GM10847 (cell line): ENCODE measurements at regions not wholly inside any gene's neighbourhood (a gene's known extent, or its start where the extent isn't known, plus 50 kb on each side); places are given as distances from the start of the nearest gene placed in this dataset.

Experiments
- POLR2A ChIP-seq: IDR thresholded peaks from 2 replicates; pipeline ENCODE4 v1.6.1; 2011; ENCODE audit not compliant: insufficient read length; ENCODE audit errors: extremely low read depth

GRCh38 chr19:28680111-28680510, 532.8 kb downstream of the UQCRFS1 start:
- no peak for TF ChIP-seq POLR2A

- no peak for TF ChIP-seq POLR2A
Observed at GRCh38 chr19:28670836-28671235, 542.1 kb downstream of the UQCRFS1 start.

GRCh38 chr19:28669804-28670203, 543.1 kb downstream of the UQCRFS1 start:
- no peak for TF ChIP-seq POLR2A

GRCh38 chr19:28667348-28667977, 545.5 kb downstream of the UQCRFS1 start:
- TF ChIP-seq POLR2A = no peak

- TF ChIP-seq POLR2A = no peak
Observed at GRCh38 chr19:28665748-28666147, 547.2 kb downstream of the UQCRFS1 start.

GRCh38 chr19:28656644-28657043, 556.3 kb downstream of the UQCRFS1 start:
- no peak for TF ChIP-seq POLR2A

GRCh38 chr19:28655054-28655453, 557.9 kb downstream of the UQCRFS1 start:
- no peak for TF ChIP-seq POLR2A

GRCh38 chr19:28652765-28653164, 560.2 kb downstream of the UQCRFS1 start:
- no peak for TF ChIP-seq POLR2A

GRCh38 chr19:28646629-28647028, 566.3 kb downstream of the UQCRFS1 start:
- TF ChIP-seq POLR2A = no peak

GRCh38 chr19:28644169-28644775, 568.7 kb downstream of the UQCRFS1 start:
- TF ChIP-seq POLR2A = no peak

- TF ChIP-seq POLR2A = no peak
Observed at GRCh38 chr19:28642787-28643683, 569.9 kb downstream of the UQCRFS1 start.

GRCh38 chr19:28641395-28641794, 571.6 kb downstream of the UQCRFS1 start:
- TF ChIP-seq POLR2A = no peak

GRCh38 chr19:28640506-28640905, 572.4 kb downstream of the UQCRFS1 start:
- TF ChIP-seq POLR2A = no peak

GRCh38 chr19:28638445-28638844, 574.5 kb downstream of the UQCRFS1 start:
- TF ChIP-seq POLR2A = no peak

- TF ChIP-seq POLR2A = no peak
Observed at GRCh38 chr19:28636706-28637105, 576.2 kb downstream of the UQCRFS1 start.
